Tibial nerve (tissue), 4 donors: ENCODE measurements at regions not wholly inside any gene's neighbourhood (a gene's known extent, or its start where the extent isn't known, plus 50 kb on each side); places are given as distances from the start of the nearest gene placed in this dataset.

Source experiments
- DNase-seq, 2 donors: peaks; one replicate each; pipeline ENCODE4 v3.0.0-alpha.2; 2019; ENCODE audit warnings: low spot score in 2 of 2
- H3K27ac ChIP-seq, 4 donors: fragments of 200-600 bp; sonication (generic) in 3 of 4; one replicate each; pipeline ENCODE4 v1.5.1; 2017 to 2019; ENCODE audit warnings: mild to moderate bottlenecking in 1 of 4
- H3K27me3 ChIP-seq, 2 donors: fragments of 200-600 bp; sonication (generic) in 1 of 2; one replicate each; pipeline versions ENCODE4 v1.5.1 to v1.6.0; 2017 to 2019
- H3K36me3 ChIP-seq, 3 donors: fragments of 200-600 bp; sonication (generic); one replicate each; pipeline ENCODE4 v1.5.1; 2018 to 2019
- H3K4me1 ChIP-seq, 4 donors: fragments of 200-600 bp; sonication (generic) in 3 of 4; one replicate each; pipeline ENCODE4 v1.5.1; 2017 to 2019
- H3K4me3 ChIP-seq, 4 donors: fragments of 200-600 bp; sonication (generic) in 3 of 4; one replicate each; pipeline ENCODE4 v1.5.1; 2017 to 2019; ENCODE audit warnings: mild to moderate bottlenecking in 1 of 4, moderate library complexity in 1 of 4
- H3K9me3 ChIP-seq, 4 donors: fragments of 200-600 bp; sonication (generic) in 3 of 4; one replicate each; pipeline ENCODE4 v1.5.1; 2017 to 2019
- CTCF ChIP-seq, 5 experiments: fragments of 200-600 bp in 3 of 5; fragments of 450-650 bp in 2 of 5; sonication (generic) in 3 of 5; IDR thresholded peaks; one replicate each; pipeline ENCODE4 v1.5.1; 2016 to 2019; ENCODE audit warnings: antibody characterized with exemption in 5 of 5, mild to moderate bottlenecking in 3 of 5, moderate library complexity in 2 of 5
- EP300 ChIP-seq, 2 donors: sonication (generic); formaldehyde crosslinking; IDR thresholded peaks; one replicate each; pipeline ENCODE4 v1.6.1; 2017; ENCODE audit warnings: antibody characterized with exemption in 2 of 2, mild to moderate bottlenecking in 1 of 2
- POLR2A ChIP-seq, 2 donors: fragments of 450-650 bp; IDR thresholded peaks; one replicate each; pipeline ENCODE4 v1.6.1; 2017; ENCODE audit warnings: antibody characterized with exemption in 2 of 2, mild to moderate bottlenecking in 2 of 2, moderate library complexity in 2 of 2
- WGBS, 2 donors: methylation state at CpG; one replicate each; pipeline ENCODE4 v1.1.5; 2018; 5-methylcytosine and 5-hydroxymethylcytosine counted together

- 93 to 97% methylated on average over 7 of the region's 7 CpGs for WGBS, 2 donors
- Histone ChIP-seq H3K27ac (no peak overlapping the region), H3K27me3 (no peaks in the 10 kb centered on the region), H3K4me3 (no peak overlapping the region), H3K9me3 (no peaks in the 10 kb centered on the region), H3K36me3 (no peaks in the 10 kb centered on the region), H3K4me1 (peaks cover 0 to 6% (median 0%) of the 10 kb centered on the region in 4 donors)
- no peak for TF ChIP-seq EP300 (IDR thresholded peaks at IDR 0.05)
- TF ChIP-seq CTCF (IDR thresholded peaks at IDR 0.05): no peak
- no peak for TF ChIP-seq POLR2A (IDR thresholded peaks at IDR 0.05)
- no peak for DNase-seq
These were observed 134.1 kb upstream of the EEPD1 start for GRCh38 chr7:36018816-36019484.

- no peak for DNase-seq
- H3K4me1 ChIP-seq: peaks cover 0 to 6% (median 0%) of the 10 kb centered on the region in 4 donors
- H3K4me3 ChIP-seq: no peak overlapping the region
- H3K27ac ChIP-seq: no peak overlapping the region
- WGBS, 2 donors: 96 to 99% methylated on average over 4 of the region's 4 CpGs
- no peaks in the 10 kb centered on the region for H3K36me3 ChIP-seq
- no peaks in the 10 kb centered on the region for H3K9me3 ChIP-seq
- no peaks in the 10 kb centered on the region for H3K27me3 ChIP-seq
- TF ChIP-seq EP300 (IDR thresholded peaks at IDR 0.05): no peak
- no peak for TF ChIP-seq POLR2A (IDR thresholded peaks at IDR 0.05)
- TF ChIP-seq CTCF (IDR thresholded peaks at IDR 0.05): no peak
These were observed 133.5 kb upstream of the EEPD1 start for GRCh38 chr7:36019538-36019937.

DNA sequence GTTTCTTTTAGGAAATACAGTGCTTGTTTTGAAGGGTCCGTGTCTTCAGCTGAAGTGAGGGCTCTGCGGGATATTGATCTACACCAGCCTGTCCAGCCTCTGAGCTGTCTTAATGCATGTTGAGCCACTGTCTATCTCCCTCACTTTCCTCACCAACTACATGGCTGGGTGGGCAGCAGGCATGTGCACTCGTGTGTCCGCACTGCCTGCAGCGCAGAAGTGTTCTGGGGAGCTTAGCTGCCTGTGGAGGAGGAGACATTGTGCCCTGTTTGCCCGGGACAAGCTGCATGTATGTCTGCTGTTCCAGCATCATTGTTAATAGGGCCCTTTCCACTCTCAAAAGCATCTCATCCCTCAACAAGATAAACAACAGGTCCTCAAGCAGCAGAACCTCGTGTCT lies 133.1 kb upstream of the EEPD1 start:
- no peaks in the 10 kb centered on the region for H3K36me3 ChIP-seq
- WGBS, 2 donors: 79 to 85% methylated on average over 7 of the region's 7 CpGs
- H3K27ac ChIP-seq: no peak overlapping the region
- H3K9me3 ChIP-seq: no peaks in the 10 kb centered on the region
- DNase-seq: no peak
- no peak for TF ChIP-seq CTCF (IDR thresholded peaks at IDR 0.05)
- no peak for TF ChIP-seq EP300 (IDR thresholded peaks at IDR 0.05)
- no peak for TF ChIP-seq POLR2A (IDR thresholded peaks at IDR 0.05)
- peaks cover 0 to 6% (median 0%) of the 10 kb centered on the region in 4 donors for H3K4me1 ChIP-seq
- H3K27me3 ChIP-seq: no peaks in the 10 kb centered on the region
- no peak overlapping the region for H3K4me3 ChIP-seq

GRCh38 chr7:36021367-36021766 lies 131.7 kb upstream of the EEPD1 start:
- no peaks in the 10 kb centered on the region for H3K9me3 ChIP-seq
- H3K27me3 ChIP-seq: no peaks in the 10 kb centered on the region
- peaks cover 0 to 6% (median 0%) of the 10 kb centered on the region in 4 donors for H3K4me1 ChIP-seq
- DNase-seq: no peak
- no peak overlapping the region for H3K27ac ChIP-seq
- WGBS, 2 donors: 71 to 78% methylated on average over 5 of the region's 5 CpGs
- TF ChIP-seq EP300 (IDR thresholded peaks at IDR 0.05) (no peak), CTCF (IDR thresholded peaks at IDR 0.05) (no peak), POLR2A (IDR thresholded peaks at IDR 0.05) (no peak)
- no peak overlapping the region for H3K4me3 ChIP-seq
- H3K36me3 ChIP-seq: no peaks in the 10 kb centered on the region

- 44 to 50% methylated on average over 9 to 11 of the region's 11 CpGs for WGBS, 2 donors
- TF ChIP-seq CTCF (IDR thresholded peaks at IDR 0.05) (no peak), POLR2A (IDR thresholded peaks at IDR 0.05) (no peak), EP300 (IDR thresholded peaks at IDR 0.05) (no peak)
- H3K4me1 ChIP-seq: peaks cover 0 to 6% (median 0%) of the 10 kb centered on the region in 4 donors
- no peak overlapping the region for H3K4me3 ChIP-seq
- H3K36me3 ChIP-seq: no peaks in the 10 kb centered on the region
- no peaks in the 10 kb centered on the region for H3K27me3 ChIP-seq
- DNase-seq: no peak
- no peak overlapping the region for H3K27ac ChIP-seq
- no peaks in the 10 kb centered on the region for H3K9me3 ChIP-seq
These were observed 131.0 kb upstream of the EEPD1 start for GRCh38 chr7:36021917-36022550.
